ENCODE measurements at regions not wholly inside any gene's neighbourhood (a gene's known extent, or its start where the extent isn't known, plus 50 kb on each side); places are given as distances from the start of the nearest gene placed in this dataset.

DNA sequence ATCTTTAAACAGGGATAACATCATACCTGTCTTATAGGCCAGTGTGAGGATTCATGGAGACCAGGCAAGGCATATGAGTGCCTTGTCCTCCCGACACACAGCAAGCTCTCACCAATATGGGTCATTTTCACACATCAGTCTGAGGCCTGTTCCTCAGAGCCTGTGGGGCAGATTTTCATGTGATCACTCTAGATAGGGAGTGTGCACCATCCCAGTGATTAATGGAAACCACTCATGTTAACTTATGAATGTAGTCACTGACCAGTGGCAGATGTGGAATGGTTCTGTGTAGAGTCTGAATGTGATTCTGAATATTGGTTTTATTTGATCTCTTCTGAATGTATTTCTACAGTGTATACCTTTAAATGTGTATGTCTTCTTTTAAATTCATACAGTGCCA, 219.7 kb upstream of the SFSWAP start:
- peak; percentile 66; the same call in 1 of the 2 replicates for TF ChIP-seq GATA2 (IDR thresholded peaks at IDR 0.05; ENCODE audit: low read depth, low read length)
- TF ChIP-seq GATA3 (IDR thresholded peaks at IDR 0.05; ENCODE audit: low read depth, low read length): peak; percentile 61
